ENCODE measurements at regions not wholly inside any gene's neighbourhood (a gene's known extent, or its start where the extent isn't known, plus 50 kb on each side); places are given as distances from the start of the nearest gene placed in this dataset.

DNA sequence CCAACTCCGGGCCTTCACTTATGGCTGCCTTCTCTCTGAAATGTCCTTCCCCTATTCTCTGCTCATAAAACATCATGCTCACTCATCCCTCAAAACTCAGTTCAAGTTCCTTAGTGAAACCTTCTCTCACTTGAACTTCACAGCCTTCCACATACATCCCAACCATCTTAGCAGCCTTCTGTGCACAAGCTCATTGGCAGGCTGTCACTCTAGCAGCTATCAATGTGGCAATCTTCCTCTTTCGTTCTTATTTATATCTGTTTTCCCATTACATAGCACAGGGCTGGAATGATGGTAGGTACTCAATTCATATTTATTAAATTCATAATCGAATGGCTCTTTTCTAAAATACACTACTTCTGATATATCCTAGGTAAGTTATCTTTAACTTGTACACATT lies 66.4 kb upstream of the MCTP2 start:
- no peak for TF ChIP-seq CTCF (IDR thresholded peaks at IDR 0.05)
- TF ChIP-seq POLR2A (IDR thresholded peaks at IDR 0.05), result no peak
- TF ChIP-seq POLR2AphosphoS5 (IDR thresholded peaks at IDR 0.05), result no peak
- TF ChIP-seq EP300 (IDR thresholded peaks at IDR 0.05; ENCODE audit: low read depth), result no peak
